NK-92 (cell line): ENCODE measurements at regions not wholly inside any gene's neighbourhood (a gene's known extent, or its start where the extent isn't known, plus 50 kb on each side); places are given as distances from the start of the nearest gene placed in this dataset.

ENCODE experiments used
- DNase-seq: peaks from one replicate; lab custom pipeline; 2025; ENCODE audit not compliant: unreplicated experiment; lab: John Stamatoyannopoulos, UW

DNA sequence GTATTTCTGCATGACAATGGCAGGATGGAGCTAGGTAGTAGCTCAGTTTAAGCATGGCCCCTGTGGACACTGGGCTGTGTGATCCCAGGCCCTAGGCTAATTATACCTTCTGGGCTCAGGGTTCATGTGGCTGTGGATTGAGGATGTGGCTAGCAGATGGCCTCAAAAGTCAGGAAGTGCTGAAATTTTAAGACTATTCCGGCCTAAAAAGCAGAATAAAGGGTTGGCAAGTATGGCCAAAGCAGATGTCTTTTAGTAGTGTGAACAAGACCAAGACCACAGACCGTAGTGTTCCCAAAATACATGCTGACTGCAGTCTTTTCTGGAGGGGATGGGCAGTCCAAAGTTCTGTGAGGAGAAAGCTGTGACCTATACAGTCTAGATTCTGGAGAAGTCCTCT lies 115.7 kb upstream of the RAG2 start:
- DNase-seq: no peak

- no peak for DNase-seq
These were observed 113.2 kb upstream of the RAG2 start for GRCh38 chr11:36711104-36711825.
